ENCODE measurements at regions not wholly inside any gene's neighbourhood (a gene's known extent, or its start where the extent isn't known, plus 50 kb on each side); places are given as distances from the start of the nearest gene placed in this dataset.

- no peak for FAIRE-seq
Measured at GRCh38 chr7:85773116-85773728, 586.4 kb upstream of the SEMA3D start.

- no peak for FAIRE-seq
Measured at GRCh38 chr7:85771516-85771915, 584.7 kb upstream of the SEMA3D start.

- FAIRE-seq: no peak
Measured at GRCh38 chr7:85770332-85770731, 583.5 kb upstream of the SEMA3D start.

GRCh38 chr7:85765698-85766298, 578.9 kb upstream of the SEMA3D start:
- FAIRE-seq: no peak

GRCh38 chr7:85764034-85764433, 577.2 kb upstream of the SEMA3D start:
- no peak for FAIRE-seq

- no peak for FAIRE-seq
Measured at GRCh38 chr7:85757348-85757747, 570.5 kb upstream of the SEMA3D start.

GRCh38 chr7:85750454-85750949, 563.6 kb upstream of the SEMA3D start:
- FAIRE-seq: no peak

- no peak for FAIRE-seq
Measured at GRCh38 chr7:85749696-85750453, 563.0 kb upstream of the SEMA3D start.

GRCh38 chr7:85748861-85749260, 562.0 kb upstream of the SEMA3D start:
- FAIRE-seq: no peak

- no peak for FAIRE-seq
Measured at GRCh38 chr7:85737426-85737825, 550.6 kb upstream of the SEMA3D start.

GRCh38 chr7:85736085-85736484, 549.2 kb upstream of the SEMA3D start:
- no peak for FAIRE-seq

GRCh38 chr7:85734823-85735222, 548.0 kb upstream of the SEMA3D start:
- FAIRE-seq: no peak

- FAIRE-seq: no peak
Measured at GRCh38 chr7:85733169-85733915, 546.5 kb upstream of the SEMA3D start.

- FAIRE-seq: no peak
Measured at GRCh38 chr7:85730012-85730411, 543.2 kb upstream of the SEMA3D start.

GRCh38 chr7:85725026-85725425, 538.2 kb upstream of the SEMA3D start:
- FAIRE-seq: no peak

GRCh38 chr7:85719981-85720953, 533.4 kb upstream of the SEMA3D start:
- no peak for FAIRE-seq

- no peak for FAIRE-seq
Measured at GRCh38 chr7:85716353-85716752, 529.5 kb upstream of the SEMA3D start.

- no peak for FAIRE-seq
Measured at GRCh38 chr7:85714951-85715350, 528.1 kb upstream of the SEMA3D start.

- FAIRE-seq: no peak
Measured at GRCh38 chr7:85714043-85714578, 527.3 kb upstream of the SEMA3D start.

GRCh38 chr7:85713171-85713570, 526.3 kb upstream of the SEMA3D start:
- no peak for FAIRE-seq

- no peak for FAIRE-seq
Measured at GRCh38 chr7:85711894-85712293, 525.0 kb upstream of the SEMA3D start.

- FAIRE-seq: no peak
Measured at GRCh38 chr7:85710960-85711359, 524.1 kb upstream of the SEMA3D start.

Measured in A204.1 (cell line).